COLO668 (cell line): ENCODE measurements at regions not wholly inside any gene's neighbourhood (a gene's known extent, or its start where the extent isn't known, plus 50 kb on each side); places are given as distances from the start of the nearest gene placed in this dataset.

ENCODE experiments used
- DNase-seq: peaks from one replicate; lab custom pipeline; 2025; ENCODE audit not compliant: unreplicated experiment; lab: John Stamatoyannopoulos, UW

DNA sequence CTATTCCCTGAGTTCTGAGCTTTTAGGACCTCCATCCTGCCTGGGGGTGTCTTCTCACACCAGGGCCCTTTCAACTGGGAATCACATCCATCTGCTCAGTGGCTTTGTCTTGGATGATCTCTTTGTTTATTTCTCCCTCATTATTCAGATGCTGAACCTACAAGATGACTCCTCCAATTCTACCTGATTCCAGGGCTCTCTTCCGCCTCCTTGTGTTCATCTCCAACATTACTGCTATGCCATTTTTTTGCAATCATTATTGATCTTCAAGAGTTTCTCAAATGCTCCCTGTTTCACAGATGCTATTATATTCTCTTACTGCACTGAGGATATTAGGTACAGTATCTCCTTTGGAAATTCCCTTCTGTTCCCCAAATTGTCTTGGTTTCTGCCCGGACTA lies 307.7 kb downstream of the SHANK2 start:
- DNase-seq = no peak

DNA sequence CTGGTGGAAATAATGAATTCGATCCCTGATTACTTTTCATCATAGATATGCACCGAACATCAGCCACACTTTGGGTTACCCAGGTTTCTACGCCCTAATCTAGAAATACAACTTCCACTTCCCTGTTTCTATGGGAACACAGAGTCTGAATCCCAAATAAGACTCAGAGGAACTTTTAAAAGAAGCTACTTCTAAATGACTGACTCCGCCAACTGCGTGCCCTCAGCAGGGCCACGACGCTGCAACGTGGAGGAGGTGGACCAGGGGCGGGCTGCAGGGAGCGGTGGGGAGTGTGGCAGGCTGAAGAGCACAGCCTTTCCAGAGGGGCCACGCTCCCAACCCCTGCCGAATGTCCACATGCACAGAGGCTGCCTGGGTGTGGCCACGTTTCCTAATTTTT lies 304.0 kb downstream of the SHANK2 start:
- DNase-seq = no peak

- no peak for DNase-seq
These were observed 303.4 kb downstream of the SHANK2 start for GRCh38 chr11:70948855-70949531.

GRCh38 chr11:70951139-70951804 lies 301.1 kb downstream of the SHANK2 start:
- DNase-seq = no peak

- DNase-seq = no peak
These were observed 300.2 kb downstream of the SHANK2 start for GRCh38 chr11:70952191-70952590.

GRCh38 chr11:70953720-70954119 lies 298.7 kb downstream of the SHANK2 start:
- no peak for DNase-seq

GRCh38 chr11:70954471-70954870 lies 297.9 kb downstream of the SHANK2 start:
- DNase-seq = no peak
